ENCODE measurements at regions not wholly inside any gene's neighbourhood (a gene's known extent, or its start where the extent isn't known, plus 50 kb on each side); places are given as distances from the start of the nearest gene placed in this dataset.

DNA sequence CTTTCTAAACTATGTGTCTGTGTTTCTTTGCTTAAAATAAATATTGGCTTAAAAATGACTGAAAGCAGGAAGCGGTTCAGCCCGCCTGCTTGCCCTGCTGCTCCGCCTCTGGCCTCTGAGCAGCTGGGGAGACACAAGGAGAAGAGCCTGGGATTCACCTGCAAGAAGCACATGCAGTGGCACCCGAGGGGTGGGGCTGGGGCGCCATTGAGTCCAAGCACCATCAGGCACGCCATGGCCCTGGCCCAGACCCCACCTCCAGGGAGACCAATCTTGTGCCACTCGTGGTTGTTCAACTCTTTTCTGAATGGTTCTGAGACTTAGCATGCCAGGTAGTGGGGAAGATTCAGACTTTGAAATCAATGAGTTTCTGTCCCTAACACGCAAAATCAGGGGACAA lies 495.5 kb upstream of the MYT1L start (continued):
- no peak for TF ChIP-seq PPARA (CRISPR knock-in tag; IDR thresholded peaks at IDR 0.05; ENCODE audit: borderline replicate concordance)
- TF ChIP-seq, protein P1, sequence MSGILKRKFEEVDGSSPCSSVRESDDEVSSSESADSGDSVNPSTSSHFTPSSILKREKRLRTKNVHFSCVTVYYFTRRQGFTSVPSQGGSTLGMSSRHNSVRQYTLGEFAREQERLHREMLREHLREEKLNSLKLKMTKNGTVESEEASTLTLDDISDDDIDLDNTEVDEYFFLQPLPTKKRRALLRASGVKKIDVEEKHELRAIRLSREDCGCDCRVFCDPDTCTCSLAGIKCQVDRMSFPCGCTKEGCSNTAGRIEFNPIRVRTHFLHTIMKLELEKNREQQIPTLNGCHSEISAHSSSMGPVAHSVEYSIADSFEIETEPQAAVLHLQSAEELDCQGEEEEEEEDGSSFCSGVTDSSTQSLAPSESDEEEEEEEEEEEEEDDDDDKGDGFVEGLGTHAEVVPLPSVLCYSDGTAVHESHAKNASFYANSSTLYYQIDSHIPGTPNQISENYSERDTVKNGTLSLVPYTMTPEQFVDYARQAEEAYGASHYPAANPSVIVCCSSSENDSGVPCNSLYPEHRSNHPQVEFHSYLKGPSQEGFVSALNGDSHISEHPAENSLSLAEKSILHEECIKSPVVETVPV (CRISPR knock-in tag; IDR thresholded peaks at IDR 0.05), result no peak
- TF ChIP-seq ZNF70 (CRISPR knock-in tag; IDR thresholded peaks at IDR 0.05), result no peak
- no peak for TF ChIP-seq ZC3H10 (CRISPR knock-in tag; IDR thresholded peaks at IDR 0.05)
- TF ChIP-seq ZFP3 (CRISPR knock-in tag; IDR thresholded peaks at IDR 0.05), result no peak
- no peak for TF ChIP-seq ARNTL (CRISPR knock-in tag; IDR thresholded peaks at IDR 0.05; ENCODE audit: borderline replicate concordance, low read depth)
- no peak for TF ChIP-seq ESRRG (CRISPR knock-in tag; IDR thresholded peaks at IDR 0.05)
- no peak for TF ChIP-seq ZNF565 (CRISPR knock-in tag; conservative IDR thresholded peaks at IDR 0.05; ENCODE audit: low read depth)
- TF ChIP-seq ZNF8 (CRISPR knock-in tag; IDR thresholded peaks at IDR 0.05), result no peak

DNA sequence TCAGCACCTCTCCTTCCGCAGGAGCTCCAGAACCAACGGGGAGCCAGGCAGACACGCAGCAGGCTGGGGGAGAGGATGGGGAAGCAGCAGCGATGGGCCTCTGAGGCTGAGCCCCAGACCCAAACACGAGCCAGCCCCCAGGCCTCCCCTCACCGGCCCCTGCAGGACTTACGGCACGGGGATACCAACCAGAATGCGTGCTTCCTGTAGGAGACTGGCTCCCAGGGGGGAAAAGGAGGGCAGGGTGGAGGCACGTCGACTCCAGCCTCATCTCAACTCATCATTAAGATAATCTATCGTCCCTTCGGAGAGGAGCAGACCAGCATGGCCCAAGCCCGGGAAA lies 495.1 kb upstream of the MYT1L start:
- ATAC-seq, result no peak
- TF ChIP-seq TCF4 (CRISPR knock-in tag; IDR thresholded peaks at IDR 0.05; ENCODE audit: borderline replicate concordance) (no peak), BACH2 (CRISPR knock-in tag; IDR thresholded peaks at IDR 0.05; ENCODE audit: borderline replicate concordance) (no peak), ZNF565 (CRISPR knock-in tag; conservative IDR thresholded peaks at IDR 0.05; ENCODE audit: low read depth) (no peak), PPARA (CRISPR knock-in tag; IDR thresholded peaks at IDR 0.05; ENCODE audit: borderline replicate concordance) (no peak), TOX (CRISPR knock-in tag; IDR thresholded peaks at IDR 0.05; ENCODE audit: borderline replicate concordance) (no peak)
- TF ChIP-seq, protein P2, sequence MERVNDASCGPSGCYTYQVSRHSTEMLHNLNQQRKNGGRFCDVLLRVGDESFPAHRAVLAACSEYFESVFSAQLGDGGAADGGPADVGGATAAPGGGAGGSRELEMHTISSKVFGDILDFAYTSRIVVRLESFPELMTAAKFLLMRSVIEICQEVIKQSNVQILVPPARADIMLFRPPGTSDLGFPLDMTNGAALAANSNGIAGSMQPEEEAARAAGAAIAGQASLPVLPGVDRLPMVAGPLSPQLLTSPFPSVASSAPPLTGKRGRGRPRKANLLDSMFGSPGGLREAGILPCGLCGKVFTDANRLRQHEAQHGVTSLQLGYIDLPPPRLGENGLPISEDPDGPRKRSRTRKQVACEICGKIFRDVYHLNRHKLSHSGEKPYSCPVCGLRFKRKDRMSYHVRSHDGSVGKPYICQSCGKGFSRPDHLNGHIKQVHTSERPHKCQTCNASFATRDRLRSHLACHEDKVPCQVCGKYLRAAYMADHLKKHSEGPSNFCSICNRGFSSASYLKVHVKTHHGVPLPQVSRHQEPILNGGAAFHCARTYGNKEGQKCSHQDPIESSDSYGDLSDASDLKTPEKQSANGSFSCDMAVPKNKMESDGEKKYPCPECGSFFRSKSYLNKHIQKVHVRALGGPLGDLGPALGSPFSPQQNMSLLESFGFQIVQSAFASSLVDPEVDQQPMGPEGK (CRISPR knock-in tag; IDR thresholded peaks at IDR 0.05; ENCODE audit: borderline replicate concordance), result no peak

DNA sequence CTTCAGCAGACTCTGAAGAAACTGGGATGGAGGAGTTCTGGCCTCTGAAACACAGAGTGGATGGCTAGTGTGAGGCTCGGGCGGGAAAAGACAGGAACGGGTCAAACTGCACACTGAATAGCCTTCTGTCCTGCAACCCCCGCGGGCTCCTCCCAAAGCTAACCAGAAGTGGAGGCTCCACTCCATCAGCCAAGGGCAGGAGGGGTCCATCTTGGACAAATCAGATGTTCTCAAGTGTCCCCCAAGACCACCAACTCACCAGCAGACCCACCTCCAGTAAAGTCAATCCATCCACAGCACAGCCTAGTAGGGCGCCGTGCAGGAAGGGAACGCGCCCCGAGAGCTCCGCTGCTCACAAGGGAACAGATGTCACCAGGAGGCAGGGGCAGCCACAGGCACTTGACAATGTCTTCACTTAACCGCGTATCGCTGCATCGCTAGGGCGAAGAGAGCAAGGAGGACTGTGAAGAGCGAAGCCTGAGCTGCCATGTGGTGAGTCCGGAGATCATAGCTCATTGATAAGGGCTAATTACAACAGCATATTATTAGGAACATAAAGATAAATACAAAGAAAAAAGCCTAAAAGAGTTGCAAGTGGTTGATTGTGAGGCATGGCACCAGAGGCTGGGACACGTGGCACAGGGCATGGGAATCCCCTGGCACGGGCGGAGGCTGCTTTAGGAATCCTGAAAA lies 494.6 kb upstream of the MYT1L start:
- TF ChIP-seq PPARA (CRISPR knock-in tag; IDR thresholded peaks at IDR 0.05; ENCODE audit: borderline replicate concordance) (no peak), ARNTL (CRISPR knock-in tag; IDR thresholded peaks at IDR 0.05; ENCODE audit: borderline replicate concordance, low read depth) (no peak), ZNF70 (CRISPR knock-in tag; IDR thresholded peaks at IDR 0.05) (no peak), CSDC2 (CRISPR knock-in tag; IDR thresholded peaks at IDR 0.05) (no peak), SNAI2 (CRISPR knock-in tag; IDR thresholded peaks at IDR 0.05) (no peak)
- TF ChIP-seq, protein P3, sequence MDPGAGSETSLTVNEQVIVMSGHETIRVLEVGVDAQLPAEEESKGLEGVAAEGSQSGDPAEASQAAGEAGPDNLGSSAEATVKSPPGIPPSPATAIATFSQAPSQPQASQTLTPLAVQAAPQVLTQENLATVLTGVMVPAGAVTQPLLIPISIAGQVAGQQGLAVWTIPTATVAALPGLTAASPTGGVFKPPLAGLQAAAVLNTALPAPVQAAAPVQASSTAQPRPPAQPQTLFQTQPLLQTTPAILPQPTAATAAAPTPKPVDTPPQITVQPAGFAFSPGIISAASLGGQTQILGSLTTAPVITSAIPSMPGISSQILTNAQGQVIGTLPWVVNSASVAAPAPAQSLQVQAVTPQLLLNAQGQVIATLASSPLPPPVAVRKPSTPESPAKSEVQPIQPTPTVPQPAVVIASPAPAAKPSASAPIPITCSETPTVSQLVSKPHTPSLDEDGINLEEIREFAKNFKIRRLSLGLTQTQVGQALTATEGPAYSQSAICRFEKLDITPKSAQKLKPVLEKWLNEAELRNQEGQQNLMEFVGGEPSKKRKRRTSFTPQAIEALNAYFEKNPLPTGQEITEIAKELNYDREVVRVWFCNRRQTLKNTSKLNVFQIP (CRISPR knock-in tag; IDR thresholded peaks at IDR 0.05; ENCODE audit: borderline replicate concordance, low read depth), result no peak
- ATAC-seq, result no peak

DNA sequence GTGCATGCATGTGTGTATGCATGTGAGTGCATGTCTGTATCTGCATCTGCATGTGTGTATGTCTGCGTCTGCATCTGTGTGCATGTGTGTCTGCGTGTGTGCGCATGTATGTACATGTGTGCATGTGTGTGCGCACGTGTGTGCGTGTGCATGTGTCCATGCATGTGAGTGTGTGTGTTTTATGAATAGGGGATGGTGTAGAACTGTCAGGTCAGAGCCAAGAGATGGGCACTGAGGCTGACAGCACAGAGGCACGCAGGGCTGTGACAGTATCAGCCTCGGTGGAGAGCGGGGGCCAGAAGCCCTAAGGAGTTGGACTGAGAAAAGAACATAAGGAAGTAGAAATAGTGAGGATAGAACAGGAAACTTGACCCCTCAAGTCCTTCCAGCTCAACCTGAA lies 494.0 kb upstream of the MYT1L start:
- no peak for ATAC-seq
- TF ChIP-seq BACH2 (CRISPR knock-in tag; IDR thresholded peaks at IDR 0.05; ENCODE audit: borderline replicate concordance), result no peak
- TF ChIP-seq, protein P3 (CRISPR knock-in tag; IDR thresholded peaks at IDR 0.05; ENCODE audit: borderline replicate concordance, low read depth), result no peak
- no peak for TF ChIP-seq GLIS3 (CRISPR knock-in tag; IDR thresholded peaks at IDR 0.05)
- no peak for TF ChIP-seq RARB (CRISPR knock-in tag; IDR thresholded peaks at IDR 0.05)
- no peak for TF ChIP-seq ESRRG (CRISPR knock-in tag; IDR thresholded peaks at IDR 0.05)
- TF ChIP-seq ZNF565 (CRISPR knock-in tag; conservative IDR thresholded peaks at IDR 0.05; ENCODE audit: low read depth), result no peak
- TF ChIP-seq, protein P1 (CRISPR knock-in tag; IDR thresholded peaks at IDR 0.05), result no peak
- no peak for TF ChIP-seq ZFP3 (CRISPR knock-in tag; IDR thresholded peaks at IDR 0.05)
- no peak for TF ChIP-seq ZNF70 (CRISPR knock-in tag; IDR thresholded peaks at IDR 0.05)
- TF ChIP-seq ARNTL (CRISPR knock-in tag; IDR thresholded peaks at IDR 0.05; ENCODE audit: borderline replicate concordance, low read depth), result no peak
- TF ChIP-seq, protein P2 (CRISPR knock-in tag; IDR thresholded peaks at IDR 0.05; ENCODE audit: borderline replicate concordance), result no peak

Data from SK-N-SH treated with all-trans-retinoic acid at 6 μM for 48 hours (cell line).